GM18861 (cell line): ENCODE measurements at regions not wholly inside any gene's neighbourhood (a gene's known extent, or its start where the extent isn't known, plus 50 kb on each side); places are given as distances from the start of the nearest gene placed in this dataset.

Experiments
- ATAC-seq: cut with Tn5 transposase; IDR thresholded peaks from one replicate; pipeline ENCODE4 v1.9.1; 2021; ENCODE audit not compliant: unreplicated experiment

- no peak for ATAC-seq
Measured at GRCh38 chr5:155290937-155291336, 277.4 kb downstream of the KIF4B start.

- no peak for ATAC-seq
Measured at GRCh38 chr5:155293605-155294178, 280.1 kb downstream of the KIF4B start.

- ATAC-seq: no peak
Measured at GRCh38 chr5:155295111-155295510, 281.6 kb downstream of the KIF4B start.

GRCh38 chr5:155299386-155300005 is 285.9 kb downstream of the KIF4B start:
- ATAC-seq: no peak

- no peak for ATAC-seq
Measured at GRCh38 chr5:155303120-155303519, 289.6 kb downstream of the KIF4B start.

GRCh38 chr5:155307229-155307628 is 293.7 kb downstream of the KIF4B start:
- ATAC-seq: no peak

- no peak for ATAC-seq
Measured at GRCh38 chr5:155308289-155308688, 294.7 kb downstream of the KIF4B start.

- ATAC-seq: no peak
Measured at GRCh38 chr5:155309021-155309746, 295.6 kb downstream of the KIF4B start.

GRCh38 chr5:155311721-155312120 is 298.2 kb downstream of the KIF4B start:
- no peak for ATAC-seq

- no peak for ATAC-seq
Measured at GRCh38 chr5:155313518-155313917, 300.0 kb downstream of the KIF4B start.

- no peak for ATAC-seq
Measured at GRCh38 chr5:155316070-155316714, 302.6 kb downstream of the KIF4B start.

- ATAC-seq: no peak
Measured at GRCh38 chr5:155332618-155333017, 319.1 kb downstream of the KIF4B start.

- ATAC-seq: no peak
Measured at GRCh38 chr5:155342956-155343355, 329.4 kb downstream of the KIF4B start.

- no peak for ATAC-seq
Measured at GRCh38 chr5:155343468-155343867, 329.9 kb downstream of the KIF4B start.

GRCh38 chr5:155353231-155353630 is 339.7 kb downstream of the KIF4B start:
- ATAC-seq: no peak

- ATAC-seq: no peak
Measured at GRCh38 chr5:155366096-155366495, 352.5 kb downstream of the KIF4B start.

GRCh38 chr5:155367841-155368240 is 354.3 kb downstream of the KIF4B start:
- no peak for ATAC-seq

- ATAC-seq: no peak
Measured at GRCh38 chr5:155368490-155368889, 354.9 kb downstream of the KIF4B start.

GRCh38 chr5:155380480-155380879 is 366.9 kb downstream of the KIF4B start:
- ATAC-seq: no peak

- ATAC-seq: no peak
Measured at GRCh38 chr5:155381654-155382053, 368.1 kb downstream of the KIF4B start.

GRCh38 chr5:155389498-155389897 is 375.9 kb downstream of the KIF4B start:
- ATAC-seq: no peak

GRCh38 chr5:155394727-155395126 is 381.2 kb downstream of the KIF4B start:
- ATAC-seq: no peak
